ENCODE measurements at regions not wholly inside any gene's neighbourhood (a gene's known extent, or its start where the extent isn't known, plus 50 kb on each side); places are given as distances from the start of the nearest gene placed in this dataset.

DNA sequence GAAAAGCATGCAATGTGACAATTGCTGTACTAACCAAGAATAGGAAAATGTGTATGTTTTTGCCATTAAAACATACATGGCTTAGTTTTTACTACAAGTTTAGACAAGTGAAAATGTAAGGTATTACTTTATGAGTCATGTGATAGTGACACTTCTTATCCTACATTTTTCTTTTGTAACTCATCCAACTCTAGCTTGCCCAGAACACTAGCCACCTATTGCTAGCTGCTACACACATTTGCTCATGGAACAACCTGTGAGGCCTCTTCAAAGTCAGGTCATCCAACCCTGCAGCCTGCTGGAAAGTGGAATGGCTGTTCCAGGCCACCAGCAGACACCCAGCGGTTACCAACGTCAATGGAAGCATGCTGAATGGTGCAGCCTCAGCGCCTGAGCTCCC is 1043.9 kb downstream of the TMEM182 start:
- no peak overlapping the region for H3K4me3 ChIP-seq
- intact Hi-C loops (cut with DNase I): no loop called here
- H3K9me3 ChIP-seq: no peaks in the 10 kb centered on the region
- H3K27me3 ChIP-seq (ENCODE audit: insufficient read depth in 3 of 3, low read length in 2 of 3): no peaks in the 10 kb centered on the region
- no peak for ATAC-seq
- TF ChIP-seq, protein P1, sequence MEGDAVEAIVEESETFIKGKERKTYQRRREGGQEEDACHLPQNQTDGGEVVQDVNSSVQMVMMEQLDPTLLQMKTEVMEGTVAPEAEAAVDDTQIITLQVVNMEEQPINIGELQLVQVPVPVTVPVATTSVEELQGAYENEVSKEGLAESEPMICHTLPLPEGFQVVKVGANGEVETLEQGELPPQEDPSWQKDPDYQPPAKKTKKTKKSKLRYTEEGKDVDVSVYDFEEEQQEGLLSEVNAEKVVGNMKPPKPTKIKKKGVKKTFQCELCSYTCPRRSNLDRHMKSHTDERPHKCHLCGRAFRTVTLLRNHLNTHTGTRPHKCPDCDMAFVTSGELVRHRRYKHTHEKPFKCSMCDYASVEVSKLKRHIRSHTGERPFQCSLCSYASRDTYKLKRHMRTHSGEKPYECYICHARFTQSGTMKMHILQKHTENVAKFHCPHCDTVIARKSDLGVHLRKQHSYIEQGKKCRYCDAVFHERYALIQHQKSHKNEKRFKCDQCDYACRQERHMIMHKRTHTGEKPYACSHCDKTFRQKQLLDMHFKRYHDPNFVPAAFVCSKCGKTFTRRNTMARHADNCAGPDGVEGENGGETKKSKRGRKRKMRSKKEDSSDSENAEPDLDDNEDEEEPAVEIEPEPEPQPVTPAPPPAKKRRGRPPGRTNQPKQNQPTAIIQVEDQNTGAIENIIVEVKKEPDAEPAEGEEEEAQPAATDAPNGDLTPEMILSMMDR (IDR thresholded peaks at IDR 0.05): no peak
- no peak overlapping the region for H3K27ac ChIP-seq
- 88 to 98% (median 88%) methylated on average over 3 of the region's 3 CpGs for WGBS, 3 donors
- no peak for DNase-seq
- no peaks in the 10 kb centered on the region for H3K36me3 ChIP-seq (ENCODE audit: insufficient read depth in 1 of 2, low read depth in 1 of 2)
- H3K4me1 ChIP-seq: no peaks in the 10 kb centered on the region

DNA sequence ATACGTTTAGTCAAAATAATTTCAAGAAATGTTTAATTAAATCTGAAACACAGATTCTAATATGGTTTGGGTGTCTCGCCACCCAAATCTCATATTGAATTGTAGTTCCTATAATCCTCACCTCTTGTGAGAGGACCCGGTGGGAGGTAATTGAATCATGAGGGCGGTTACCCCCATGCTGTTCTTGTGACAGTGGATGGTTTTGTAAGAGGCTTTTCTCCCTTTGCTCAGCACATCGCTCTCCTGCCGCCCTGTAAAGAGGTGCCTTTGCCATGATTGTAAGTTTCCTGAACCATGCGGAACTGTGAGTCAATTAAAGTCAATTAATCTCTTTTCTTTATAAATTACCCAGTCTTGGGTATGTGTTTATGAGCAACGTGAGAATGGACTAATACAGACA is 1045.1 kb upstream of the POU3F3 start:
- no peak for DNase-seq
- H3K36me3 ChIP-seq (ENCODE audit: insufficient read depth in 1 of 2, low read depth in 1 of 2): no peaks in the 10 kb centered on the region
- no peaks in the 10 kb centered on the region for H3K4me1 ChIP-seq
- no peaks in the 10 kb centered on the region for H3K27me3 ChIP-seq (ENCODE audit: insufficient read depth in 3 of 3, low read length in 2 of 3)
- TF ChIP-seq, protein P1 (IDR thresholded peaks at IDR 0.05): no peak
- H3K9me3 ChIP-seq: no peaks in the 10 kb centered on the region
- H3K27ac ChIP-seq: no peak overlapping the region
- H3K4me3 ChIP-seq: no peak overlapping the region
- ATAC-seq: no peak
- intact Hi-C loops (cut with DNase I): no loop called here
- 78 to 80% (median 79%) methylated on average over 8 of the region's 8 CpGs for WGBS, 3 donors

DNA sequence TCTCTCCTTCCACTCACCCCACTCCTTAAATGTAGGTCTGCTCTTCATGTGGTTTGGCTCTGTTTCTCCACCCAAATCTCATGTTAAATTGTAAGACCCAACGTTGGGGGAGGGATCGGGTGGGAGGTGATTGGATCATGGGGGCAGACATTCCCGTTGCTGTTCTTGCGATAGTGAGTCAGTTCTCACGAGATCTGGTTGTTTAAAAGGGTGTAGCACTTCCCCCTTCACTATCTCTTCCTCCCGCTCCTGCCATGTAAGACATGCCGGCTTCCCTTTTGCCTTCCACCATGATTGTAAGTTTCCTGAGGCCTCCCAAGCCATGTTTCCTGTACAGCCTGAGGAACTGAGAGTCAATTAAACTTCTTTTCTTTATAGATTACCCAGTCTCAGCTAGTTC is 1044.5 kb upstream of the POU3F3 start:
- intact Hi-C loops (cut with DNase I): no loop called here
- H3K27me3 ChIP-seq (ENCODE audit: insufficient read depth in 3 of 3, low read length in 2 of 3): no peaks in the 10 kb centered on the region
- no peak for DNase-seq
- TF ChIP-seq, protein P1 (IDR thresholded peaks at IDR 0.05): no peak
- WGBS, 3 donors: 71 to 75% (median 73%) methylated on average over 7 of the region's 7 CpGs
- ATAC-seq: no peak
- no peak overlapping the region for H3K4me3 ChIP-seq
- H3K9me3 ChIP-seq: no peaks in the 10 kb centered on the region
- no peaks in the 10 kb centered on the region for H3K4me1 ChIP-seq
- H3K36me3 ChIP-seq (ENCODE audit: insufficient read depth in 1 of 2, low read depth in 1 of 2): no peaks in the 10 kb centered on the region
- H3K27ac ChIP-seq: no peak overlapping the region

DNA sequence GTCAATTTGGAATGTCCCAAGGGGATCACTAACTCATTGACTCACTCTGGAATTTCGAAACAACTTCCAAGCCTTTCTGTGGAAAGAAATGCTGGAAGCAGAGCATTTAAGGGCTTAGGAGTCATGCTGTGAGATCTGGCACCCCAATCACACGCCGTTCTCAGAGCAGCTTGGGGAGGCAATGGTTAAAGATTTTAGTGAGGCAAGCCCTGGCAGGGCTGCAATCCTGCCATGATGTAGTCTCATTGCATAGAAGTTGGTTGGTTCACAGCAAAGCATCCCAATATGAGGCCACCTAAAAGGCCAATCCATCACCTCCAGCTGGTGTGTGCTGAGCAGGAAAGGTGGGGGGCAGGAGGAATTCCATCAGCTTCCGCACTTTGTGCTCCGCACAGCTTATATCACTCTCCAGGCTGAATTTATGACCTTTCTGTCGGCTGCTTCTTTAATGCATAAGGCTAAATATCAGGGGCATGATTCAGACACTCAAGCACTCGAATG is 1043.9 kb upstream of the POU3F3 start:
- WGBS, 3 donors: 21 to 28% (median 28%) methylated on average over 7 of the region's 7 CpGs
- no peaks in the 10 kb centered on the region for H3K4me1 ChIP-seq
- H3K4me3 ChIP-seq: no peak overlapping the region
- no peaks in the 10 kb centered on the region for H3K9me3 ChIP-seq
- intact Hi-C loops (cut with DNase I): no loop called here
- H3K27me3 ChIP-seq (ENCODE audit: insufficient read depth in 3 of 3, low read length in 2 of 3): no peaks in the 10 kb centered on the region
- no peak overlapping the region for H3K27ac ChIP-seq
- no peak for ATAC-seq
- H3K36me3 ChIP-seq (ENCODE audit: insufficient read depth in 1 of 2, low read depth in 1 of 2): no peaks in the 10 kb centered on the region
- no peak for DNase-seq
- TF ChIP-seq, protein P1 (IDR thresholded peaks at IDR 0.05): no peak

DNA sequence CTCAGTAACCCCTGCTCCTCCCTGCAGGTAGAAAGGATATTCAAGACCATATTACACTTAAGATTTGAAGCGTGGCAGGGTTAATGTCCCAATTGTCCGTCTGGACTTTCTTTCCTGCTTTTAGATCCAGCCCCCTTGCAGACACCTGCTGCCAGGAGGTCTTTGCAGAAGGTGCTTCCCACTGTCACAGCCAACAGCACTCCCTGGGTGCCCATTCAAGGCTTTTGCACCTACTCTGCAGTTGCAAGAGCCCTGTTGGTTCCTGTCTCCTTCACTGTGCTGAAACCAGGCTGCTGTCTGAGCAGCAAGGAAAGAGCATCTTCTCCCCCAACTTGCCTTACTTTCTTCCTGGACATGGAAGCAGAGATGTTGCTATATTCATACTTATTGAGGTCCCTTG is 1043.0 kb upstream of the POU3F3 start:
- WGBS, 3 donors: 53 to 69% (median 61%) methylated on average over 2 of the region's 2 CpGs
- Histone ChIP-seq H3K27ac (no peak overlapping the region), H3K9me3 (no peaks in the 10 kb centered on the region), H3K4me1 (no peaks in the 10 kb centered on the region), H3K36me3 (ENCODE audit: insufficient read depth in 1 of 2, low read depth in 1 of 2) (no peaks in the 10 kb centered on the region), H3K4me3 (no peak overlapping the region), H3K27me3 (ENCODE audit: insufficient read depth in 3 of 3, low read length in 2 of 3) (no peaks in the 10 kb centered on the region)
- intact Hi-C loops (cut with DNase I): no loop called here
- ATAC-seq (no peak), DNase-seq (no peak)
- TF ChIP-seq, protein P1 (IDR thresholded peaks at IDR 0.05): no peak

All from psoas muscle (tissue), 7 donors.